PC-3 (cell line): ENCODE measurements at regions not wholly inside any gene's neighbourhood (a gene's known extent, or its start where the extent isn't known, plus 50 kb on each side); places are given as distances from the start of the nearest gene placed in this dataset.
"Not testable (repeated sequence)": the region's sequence is repeated elsewhere in the genome, so short reads cannot be mapped to it uniquely, and the experiment has no call there.

Experiments used
- ATAC-seq: fragments of 200-7000 bp; cut with Tn5 transposase; 2 replicates; pipeline ENCODE4 v1.9.1; 2020; ENCODE audit warnings: mild to moderate bottlenecking, moderate library complexity
- BruUV-seq: library from RNA; stranded (reverse); fragments of 400-500 nt; replicated peaks from 2 replicates; lab custom pipeline; 2021; lab: Mats Ljungman, UMichigan
- CTCF ChIA-PET: fragments of 300-600 bp; sonication (Branson Sonifier 250); formaldehyde crosslinking; loops from one replicate; lab custom pipeline; 2022; ENCODE audit warnings: antibody characterized with exemption; lab: Charles Lee
- POLR2A ChIA-PET: fragments of 300-600 bp; sonication (Branson Sonifier 250); formaldehyde crosslinking; loops from one replicate; lab custom pipeline; 2022; ENCODE audit warnings: antibody characterized with exemption; ENCODE audit not compliant: unreplicated experiment; lab: Charles Lee
- DNase-seq: peaks from one replicate; pipeline ENCODE4 v3.0.0-alpha.2; 2015
- H2AFZ ChIP-seq: fragments of 300-600 bp; sonication (generic); 2 replicates; pipeline ENCODE4 v1.6.0; 2016; ENCODE audit warnings: antibody characterized with exemption, low read length
- H3F3A ChIP-seq: fragments of 300-600 bp; sonication (generic); one replicate; pipeline ENCODE4 v1.6.0; 2017; ENCODE audit warnings: antibody characterized with exemption, low read length, control low read depth, mild to moderate bottlenecking; ENCODE audit not compliant: unreplicated experiment
- H3K27ac ChIP-seq: fragments of 300-600 bp; sonication (generic); 2 replicates; pipeline ENCODE4 v1.5.1; 2016; ENCODE audit warnings: mild to moderate bottlenecking, low read length
- H3K27me3 ChIP-seq: fragments of 300-600 bp; sonication (generic); 2 replicates; pipeline ENCODE4 v1.6.1; 2016; ENCODE audit warnings: low read length, mixed read lengths
- H3K36me3 ChIP-seq: fragments of 300-600 bp; sonication (generic); 2 replicates; pipeline ENCODE4 v1.6.1; 2016; ENCODE audit warnings: low read depth, mixed run types, low read length, mixed read lengths
- H3K4me1 ChIP-seq: fragments of 300-600 bp; sonication (generic); 2 replicates; pipeline ENCODE4 v1.5.1; 2016; ENCODE audit warnings: low read length; ENCODE audit not compliant: insufficient read depth
- H3K4me2 ChIP-seq: fragments of 300-600 bp; sonication (generic); 2 replicates; pipeline ENCODE4 v1.6.0; 2016; ENCODE audit warnings: low read length
- H3K4me3 ChIP-seq: fragments of 300-600 bp; sonication (generic); 2 replicates; pipeline ENCODE4 v1.5.1; 2016; ENCODE audit warnings: mild to moderate bottlenecking, low read length, mixed read lengths
- H3K79me2 ChIP-seq: fragments of 300-600 bp; sonication (generic); 2 replicates; pipeline ENCODE4 v1.6.1; 2017; ENCODE audit warnings: low read length, mixed read lengths
- H3K9ac ChIP-seq: fragments of 300-600 bp; sonication (generic); 2 replicates; pipeline ENCODE4 v1.6.0; 2016; ENCODE audit warnings: mild to moderate bottlenecking, low read length
- H3K9me2 ChIP-seq: fragments of 300-600 bp; sonication (generic); replicated peaks from 2 replicates; pipeline ENCODE4 v1.6.1; 2016; ENCODE audit warnings: mixed run types, low read length, mixed read lengths
- H3K9me3 ChIP-seq: fragments of 300-600 bp; sonication (generic); 2 replicates; pipeline ENCODE4 v1.6.1; 2016; ENCODE audit warnings: low read length, mixed read lengths
- H4K20me1 ChIP-seq: fragments of 300-600 bp; sonication (generic); 2 replicates; pipeline ENCODE4 v1.6.1; 2016; ENCODE audit warnings: low read length, mixed read lengths
- CTCF ChIP-seq: fragments of 300-600 bp; sonication (generic); conservative IDR thresholded peaks from 2 replicates; pipeline ENCODE4 v1.5.1; 2017; ENCODE audit warnings: antibody characterized with exemption, low read depth, mild to moderate bottlenecking, low read length
- EZH2 ChIP-seq: fragments of 300-600 bp; sonication (generic); IDR thresholded peaks from one replicate; pipeline ENCODE4 v1.6.1; 2017; ENCODE audit warnings: antibody characterized with exemption, mild to moderate bottlenecking, low read length; ENCODE audit not compliant: unreplicated experiment
- EZH2phosphoT487 ChIP-seq: fragments of 300-600 bp; sonication (generic); IDR thresholded peaks from 2 replicates; pipeline ENCODE4 v1.6.1; 2018; ENCODE audit warnings: mild to moderate bottlenecking, antibody characterized with exemption, low read length, borderline replicate concordance
- intact Hi-C: fragments of 100-400 bp; cut with micrococcal nuclease; formaldehyde crosslinking; loops from 2 replicates; pipeline ENCODE4 v1.9.0; 2023

DNA sequence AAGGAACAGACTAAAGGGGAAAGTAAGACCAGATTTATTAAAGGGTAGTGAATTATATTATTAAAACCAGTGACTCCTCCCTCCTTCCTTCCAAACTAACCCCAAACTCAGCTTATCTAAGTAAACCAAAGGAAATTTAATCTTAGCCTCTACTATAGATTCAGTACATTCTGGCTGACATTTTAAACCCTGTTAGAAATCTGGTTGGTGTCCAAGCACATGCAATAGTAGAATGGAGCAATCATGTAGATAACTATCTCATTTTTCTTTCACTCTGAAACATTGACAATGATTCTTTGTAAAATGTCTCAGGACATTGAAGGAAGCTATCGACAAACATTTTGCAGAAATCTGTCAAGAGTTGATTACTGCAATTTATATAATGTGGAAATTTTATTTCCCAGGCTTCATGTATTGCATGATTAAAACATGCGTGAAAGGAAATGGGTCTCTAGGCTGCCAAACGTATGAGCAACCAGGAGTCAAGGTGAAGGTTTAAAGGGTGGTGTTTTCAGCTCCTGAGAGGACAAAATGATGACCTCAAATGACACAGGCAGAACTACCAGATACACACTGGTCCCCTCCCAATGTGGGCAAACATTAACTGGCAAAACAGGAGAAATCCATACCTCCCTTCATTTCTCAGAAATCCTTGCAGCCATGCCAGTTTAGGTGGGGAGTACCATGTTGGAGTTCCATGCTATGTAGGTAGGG lies 58.2 kb upstream of the RBM47 start:
- intact Hi-C loops: no loop called here
- Histone ChIP-seq H3F3A (no peaks in the 10 kb centered on the region), H3K27ac (no peak overlapping the region), H3K79me2 (no peaks in the 10 kb centered on the region), H3K9me2 (no peaks in the 10 kb centered on the region), H3K27me3 (no peaks in the 10 kb centered on the region), H3K9ac (no peak overlapping the region), H3K4me3 (no peak overlapping the region), H3K4me1 (0 out of 2 replicates have a peak, but pooled peaks cover 3% of the 10 kb centered on the region), H3K4me2 (no peak overlapping the region), H3K9me3 (no peaks in the 10 kb centered on the region), H4K20me1 (no peaks in the 10 kb centered on the region), H2AFZ (no peak overlapping the region), H3K36me3 (no peaks in the 10 kb centered on the region)
- BruUV-seq: no TSS peak
- DNase-seq (no peak), ATAC-seq (no peak)
- no peak for TF ChIP-seq EZH2
- no peak for TF ChIP-seq EZH2phosphoT487
- no peak for TF ChIP-seq CTCF
- CTCF ChIA-PET: no interaction called here
- POLR2A ChIA-PET: interaction anchor here (0.6 kb wide), 1 partner anchor 1158 kb away, joined by 4 read pairs; no protein-coding TSS in a partner anchor

DNA sequence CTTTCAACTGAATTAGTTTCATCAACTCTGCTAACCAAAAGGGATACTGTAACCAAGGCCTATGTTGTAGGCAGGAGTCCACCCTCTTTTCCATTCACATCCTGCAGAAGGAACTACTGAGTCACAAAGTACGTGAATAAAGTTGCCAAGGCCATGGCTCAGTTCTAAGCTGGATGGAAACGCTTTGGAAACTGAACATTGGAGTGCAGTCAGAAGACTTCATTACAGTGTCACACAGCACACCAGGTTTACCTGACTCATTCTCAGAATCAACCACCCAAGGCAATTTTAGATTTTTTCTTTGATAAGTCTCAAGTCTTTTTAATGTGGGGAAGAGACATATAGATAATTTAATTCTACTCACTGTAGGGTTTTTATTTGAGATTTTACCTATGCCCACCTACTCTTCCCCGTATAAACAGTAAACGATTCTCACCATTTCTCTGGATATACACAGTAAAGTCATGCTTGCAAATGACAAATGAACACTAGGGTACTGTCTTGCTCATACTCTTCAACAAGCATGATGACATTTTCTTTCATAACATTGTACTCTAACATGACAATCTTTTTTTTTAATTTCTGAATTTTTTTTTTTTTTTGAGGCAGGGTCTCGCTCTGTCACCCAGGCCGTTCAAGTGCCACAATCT lies 58.9 kb upstream of the RBM47 start:
- DNase-seq: peak; percentile 20
- no peaks in the 10 kb centered on the region for H3K36me3 ChIP-seq
- H3K27ac ChIP-seq: no peak overlapping the region
- H3K9ac ChIP-seq: no peak overlapping the region
- ChIA-PET POLR2A (interaction anchor here (0.6 kb wide), 1 partner anchor 1159 kb away, joined by 4 read pairs; no protein-coding TSS in a partner anchor), CTCF (no interaction called here)
- no peak overlapping the region for H3K4me2 ChIP-seq
- no peak overlapping the region for H3K4me3 ChIP-seq
- H3F3A ChIP-seq: no peaks in the 10 kb centered on the region
- H3K4me1 ChIP-seq: 0 out of 2 replicates have a peak, but pooled peaks cover 3% of the 10 kb centered on the region
- no peaks in the 10 kb centered on the region for H3K9me3 ChIP-seq
- TF ChIP-seq EZH2: no peak
- TF ChIP-seq CTCF: no peak
- no peak for TF ChIP-seq EZH2phosphoT487
- BruUV-seq: no TSS peak
- no peaks in the 10 kb centered on the region for H4K20me1 ChIP-seq
- no peaks in the 10 kb centered on the region for H3K79me2 ChIP-seq
- no peaks in the 10 kb centered on the region for H3K27me3 ChIP-seq
- no peak for ATAC-seq
- no peak overlapping the region for H2AFZ ChIP-seq
- no peaks in the 10 kb centered on the region for H3K9me2 ChIP-seq
- intact Hi-C loops: no loop called here

GRCh38 chr4:40693946-40694345 lies 55.8 kb upstream of the NSUN7 start:
- H3K4me1 ChIP-seq: no peaks in the 10 kb centered on the region
- no peaks in the 10 kb centered on the region for H3K9me2 ChIP-seq
- H3K9me3 ChIP-seq: no peaks in the 10 kb centered on the region
- TF ChIP-seq EZH2phosphoT487 (no peak), EZH2 (no peak), CTCF (no peak)
- no peaks in the 10 kb centered on the region for H3K27me3 ChIP-seq
- no peaks in the 10 kb centered on the region for H4K20me1 ChIP-seq
- no peak overlapping the region for H3K4me2 ChIP-seq
- no peaks in the 10 kb centered on the region for H3K36me3 ChIP-seq
- CTCF ChIA-PET: no interaction called here
- no peak overlapping the region for H3K9ac ChIP-seq
- POLR2A ChIA-PET: no interaction called here
- no peaks in the 10 kb centered on the region for H3K79me2 ChIP-seq
- intact Hi-C loops: no loop called here
- no peak overlapping the region for H3K4me3 ChIP-seq
- ATAC-seq: no peak
- H3F3A ChIP-seq: no peaks in the 10 kb centered on the region
- H3K27ac ChIP-seq: no peak overlapping the region
- H2AFZ ChIP-seq: no peak overlapping the region
- no peak for DNase-seq
- BruUV-seq: no TSS peak

DNA sequence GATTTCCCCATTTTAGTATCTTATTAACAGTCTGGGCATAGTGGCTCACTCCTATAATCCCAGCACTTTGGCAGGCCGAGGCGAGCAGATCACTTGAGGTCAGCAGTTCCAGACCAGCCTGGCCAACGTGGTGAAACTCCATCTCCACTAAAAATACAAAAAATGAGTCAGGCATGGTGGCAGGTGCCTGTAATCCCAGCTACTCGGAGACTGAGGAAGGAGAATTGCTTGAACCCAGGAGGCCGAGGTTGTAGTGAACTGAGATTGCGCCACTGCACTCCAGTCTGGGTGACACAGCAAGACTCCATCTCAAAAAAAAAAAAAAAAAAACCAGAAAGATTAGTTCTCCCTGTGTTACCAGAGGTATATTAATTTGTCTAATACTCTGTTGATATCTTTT lies 52.3 kb upstream of the NSUN7 start:
- DNase-seq, intact Hi-C loops, ATAC-seq, POLR2A ChIA-PET, CTCF ChIA-PET, H3K79me2 ChIP-seq, H3F3A ChIP-seq, H3K9me2 ChIP-seq, H3K4me3 ChIP-seq, BruUV-seq, H3K27me3 ChIP-seq, H3K9me3 ChIP-seq, H3K4me2 ChIP-seq, H3K27ac ChIP-seq, H3K36me3 ChIP-seq, H2AFZ ChIP-seq, H3K4me1 ChIP-seq, H3K9ac ChIP-seq, H4K20me1 ChIP-seq: not testable (repeated sequence)
